ENCODE measurements at regions not wholly inside any gene's neighbourhood (a gene's known extent, or its start where the extent isn't known, plus 50 kb on each side); places are given as distances from the start of the nearest gene placed in this dataset.

- no peak for FAIRE-seq
Measured at GRCh38 chr2:111675419-111676194, 208.4 kb downstream of the ANAPC1 start.

GRCh38 chr2:111676291-111676822 lies 207.6 kb downstream of the ANAPC1 start:
- no peak for FAIRE-seq

- FAIRE-seq, result no peak
Measured at GRCh38 chr2:111678161-111678560, 205.8 kb downstream of the ANAPC1 start.

- no peak for FAIRE-seq
Measured at GRCh38 chr2:111678651-111679050, 205.3 kb downstream of the ANAPC1 start.

GRCh38 chr2:111679202-111679601 lies 204.8 kb downstream of the ANAPC1 start:
- no peak for FAIRE-seq

- FAIRE-seq, result no peak
Measured at GRCh38 chr2:111684611-111685010, 199.4 kb downstream of the ANAPC1 start.

GRCh38 chr2:111685342-111685741 lies 198.7 kb downstream of the ANAPC1 start:
- no peak for FAIRE-seq

GRCh38 chr2:111686994-111687393 lies 197.0 kb downstream of the ANAPC1 start:
- FAIRE-seq, result no peak

- no peak for FAIRE-seq
Measured at GRCh38 chr2:111687911-111688310, 196.1 kb downstream of the ANAPC1 start.

- no peak for FAIRE-seq
Measured at GRCh38 chr2:111688482-111688881, 195.5 kb downstream of the ANAPC1 start.

- no peak for FAIRE-seq
Measured at GRCh38 chr2:111689174-111689573, 194.8 kb downstream of the ANAPC1 start.

GRCh38 chr2:111689941-111690340 lies 194.1 kb downstream of the ANAPC1 start:
- FAIRE-seq, result no peak

GRCh38 chr2:111691164-111691875 lies 192.7 kb downstream of the ANAPC1 start:
- FAIRE-seq, result no peak

GRCh38 chr2:111692311-111692710 lies 191.7 kb downstream of the ANAPC1 start:
- FAIRE-seq, result no peak

- FAIRE-seq, result no peak
Measured at GRCh38 chr2:111694700-111695101, 189.3 kb downstream of the ANAPC1 start.

GRCh38 chr2:111695441-111696007 lies 188.5 kb downstream of the ANAPC1 start:
- no peak for FAIRE-seq

- FAIRE-seq, result no peak
Measured at GRCh38 chr2:111696226-111696625, 187.8 kb downstream of the ANAPC1 start.

- FAIRE-seq, result no peak
Measured at GRCh38 chr2:111697560-111697959, 186.4 kb downstream of the ANAPC1 start.

GRCh38 chr2:111698089-111698488 lies 185.9 kb downstream of the ANAPC1 start:
- FAIRE-seq, result no peak

GRCh38 chr2:111698743-111699554 lies 185.0 kb downstream of the ANAPC1 start:
- FAIRE-seq, result no peak

- FAIRE-seq, result no peak
Measured at GRCh38 chr2:111701266-111701665, 182.7 kb downstream of the ANAPC1 start.

GRCh38 chr2:111701798-111702118 lies 182.2 kb downstream of the ANAPC1 start:
- no peak for FAIRE-seq
